Calu3 (cell line): ENCODE measurements at regions not wholly inside any gene's neighbourhood (a gene's known extent, or its start where the extent isn't known, plus 50 kb on each side); places are given as distances from the start of the nearest gene placed in this dataset.
A peak's percentile ranks its signal among the peaks of the same experiment; 100 is the strongest.

ENCODE experiments used
- BruUV-seq: library from RNA; stranded (reverse); fragments of 400-500 nt; replicated peaks from 2 replicates; lab custom pipeline; 2021; lab: Mats Ljungman, UMichigan
- CTCF ChIA-PET: fragments of 300-600 bp; sonication (Branson Sonifier 250); formaldehyde crosslinking; loops from one replicate; lab custom pipeline; 2022; ENCODE audit warnings: antibody characterized with exemption; lab: Charles Lee
- DNase-seq: peaks from one replicate; pipeline ENCODE4 v3.0.0; 2022
- H3K27ac Mint-ChIP-seq: one replicate; pipeline ENCODE4 v1.8.0; 2022; ENCODE audit warnings: mixed read lengths; ENCODE audit not compliant: unreplicated experiment
- H3K27me3 Mint-ChIP-seq: one replicate; pipeline ENCODE4 v1.8.0; 2022; ENCODE audit warnings: mixed read lengths; ENCODE audit not compliant: unreplicated experiment
- H3K36me3 Mint-ChIP-seq: one replicate; pipeline ENCODE4 v1.8.0; 2022; ENCODE audit warnings: mild to moderate bottlenecking, moderate library complexity, mixed read lengths; ENCODE audit not compliant: insufficient read depth, unreplicated experiment
- H3K4me1 Mint-ChIP-seq: one replicate; pipeline ENCODE4 v1.8.0; 2022; ENCODE audit warnings: mild to moderate bottlenecking, low read depth, mixed read lengths; ENCODE audit not compliant: unreplicated experiment
- H3K4me3 Mint-ChIP-seq: one replicate; pipeline ENCODE4 v1.8.0; 2022; ENCODE audit warnings: mild to moderate bottlenecking, low read depth, moderate library complexity, mixed read lengths; ENCODE audit not compliant: unreplicated experiment
- H3K9me3 Mint-ChIP-seq: one replicate; pipeline ENCODE4 v1.8.0; 2022; ENCODE audit warnings: low read depth, mixed read lengths; ENCODE audit not compliant: unreplicated experiment
- CTCF ChIP-seq: fragments of 200-600 bp; IDR thresholded peaks from one replicate; pipeline ENCODE4 v1.8.0; 2022; ENCODE audit warnings: antibody characterized with exemption; ENCODE audit not compliant: unreplicated experiment
- intact Hi-C: fragments of 100-400 bp; cut with micrococcal nuclease; formaldehyde crosslinking; loops from one replicate; pipeline ENCODE4 v1.10.0; 2022; ENCODE audit not compliant: unreplicated experiment

DNA sequence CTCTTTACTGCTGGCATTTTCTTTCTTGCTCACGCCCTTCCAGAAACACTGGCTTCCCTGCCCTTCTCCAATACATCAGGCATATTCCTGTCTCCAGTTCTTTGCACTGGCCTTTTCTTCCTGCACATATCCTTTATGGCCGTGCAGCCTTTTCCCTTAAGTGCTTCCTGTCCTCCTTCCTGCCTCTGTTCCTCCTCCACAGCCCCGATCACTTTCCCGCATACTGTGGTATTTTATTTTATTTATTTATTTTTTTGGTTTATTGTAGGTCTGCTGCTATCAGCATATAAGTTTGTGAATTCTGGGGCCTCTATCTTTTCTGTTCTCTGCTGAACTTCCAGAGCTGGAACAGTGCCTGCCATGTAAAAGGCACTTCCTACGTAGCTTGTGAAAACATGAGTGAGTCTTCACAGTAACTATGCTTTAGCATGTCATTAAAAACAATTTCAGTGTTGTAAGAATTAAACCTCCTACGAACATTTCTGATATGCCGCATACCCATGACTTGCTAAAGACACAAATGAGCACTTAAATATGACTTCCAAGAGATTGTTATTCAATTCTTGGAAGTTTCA, 289.1 kb downstream of the TRIB2 start:
- H3K36me3 Mint-ChIP-seq: no peaks in the 10 kb centered on the region
- intact Hi-C loops: loop anchor here (2.0 to 5.0 kb wide), 2 partner anchors 289 to 573 kb away; partner anchors contain the start of gene TRIB2
- no TSS peak for BruUV-seq
- no peaks in the 10 kb centered on the region for H3K9me3 Mint-ChIP-seq
- TF ChIP-seq CTCF: no peak
- no peaks in the 10 kb centered on the region for H3K4me1 Mint-ChIP-seq
- no peaks in the 10 kb centered on the region for H3K27me3 Mint-ChIP-seq
- CTCF ChIA-PET: no interaction called here
- H3K4me3 Mint-ChIP-seq: no peak overlapping the region
- no peak overlapping the region for H3K27ac Mint-ChIP-seq
- DNase-seq: no peak

DNA sequence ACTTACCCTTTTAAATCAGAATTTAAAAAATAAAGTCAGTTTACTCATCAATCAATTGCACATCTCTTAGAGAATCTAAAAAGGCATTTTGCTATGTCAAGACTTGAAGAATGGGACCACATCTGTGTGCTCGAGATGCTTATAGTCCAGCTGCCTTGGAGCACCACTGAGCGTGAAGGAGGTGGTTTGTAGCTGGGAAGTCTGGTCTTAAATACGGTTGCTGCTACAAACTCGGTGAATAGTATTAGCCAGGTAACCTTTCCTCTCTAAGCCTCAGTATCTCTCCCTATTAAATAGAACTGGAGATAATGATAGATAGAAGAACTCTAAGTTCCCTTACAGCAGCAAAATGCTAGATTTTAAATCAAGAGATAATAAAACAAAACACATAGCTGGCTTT, 289.7 kb downstream of the TRIB2 start:
- TF ChIP-seq CTCF: no peak
- no peaks in the 10 kb centered on the region for H3K36me3 Mint-ChIP-seq

DNA sequence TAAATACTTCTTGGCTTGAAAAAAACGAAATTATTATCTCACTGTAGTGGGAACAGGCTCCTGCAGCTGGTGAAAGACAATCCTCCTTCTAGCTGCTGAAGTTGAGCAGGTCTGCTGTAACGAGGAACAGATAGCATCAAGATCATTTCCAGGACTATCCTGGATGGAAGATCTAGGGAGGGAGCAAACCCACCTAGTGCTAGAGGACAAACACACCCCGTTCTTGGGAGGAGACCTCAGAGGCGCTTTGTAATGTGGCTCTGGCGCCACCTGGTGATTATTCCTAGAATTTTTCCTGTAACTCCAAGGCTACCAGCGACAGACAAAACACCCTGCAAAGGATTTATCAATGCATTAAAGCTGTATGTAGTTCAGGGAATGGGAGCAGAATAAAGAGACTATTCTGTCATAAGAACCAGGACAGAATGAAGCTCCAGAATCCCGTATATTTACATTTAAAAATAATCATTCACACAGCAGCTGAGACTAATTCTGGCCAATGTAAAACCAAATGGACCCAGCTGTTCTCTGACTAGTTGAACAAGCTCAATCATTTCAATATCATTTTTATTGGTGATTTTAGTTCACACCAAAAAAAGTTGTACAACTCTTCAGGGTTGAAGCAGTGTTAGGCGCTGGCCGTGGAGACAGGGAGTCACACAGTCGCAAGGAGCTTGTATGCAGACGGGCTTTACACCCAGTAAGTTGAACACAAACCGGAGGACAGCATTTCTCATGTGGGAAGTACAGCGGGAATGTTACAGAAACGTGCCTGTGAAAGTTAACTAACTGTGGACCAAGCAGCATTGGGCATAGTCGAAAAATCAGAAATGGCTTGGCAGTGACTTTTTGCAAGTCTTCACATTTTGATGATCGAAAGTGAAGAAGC, 290.3 kb downstream of the TRIB2 start:
- Mint-ChIP-seq H3K4me1 (no peaks in the 10 kb centered on the region), H3K9me3 (no peaks in the 10 kb centered on the region), H3K27ac (no peak overlapping the region), H3K27me3 (no peaks in the 10 kb centered on the region), H3K36me3 (no peaks in the 10 kb centered on the region), H3K4me3 (no peak overlapping the region)
- BruUV-seq: no TSS peak
- CTCF ChIA-PET: interaction anchor here (0.9 to 2.1 kb wide), 3 partner anchors 367 to 1178 kb away, joined by 3 to 18 read pairs (median 3); no protein-coding TSS in a partner anchor
- intact Hi-C loops: loop anchor here (1.0 to 5.0 kb wide), 3 partner anchors 290 to 1178 kb away; partner anchors contain the start of gene TRIB2
- peak; percentile 86 for TF ChIP-seq CTCF
- peak; percentile 68 for DNase-seq

More for the DNA sequence above, 289.7 kb downstream of the TRIB2 start:
- Mint-ChIP-seq H3K4me3 (no peak overlapping the region), H3K27me3 (no peaks in the 10 kb centered on the region), H3K4me1 (no peaks in the 10 kb centered on the region), H3K9me3 (no peaks in the 10 kb centered on the region), H3K27ac (no peak overlapping the region)
- CTCF ChIA-PET: interaction anchor here (1.0 to 2.1 kb wide), 2 partner anchors 366 to 1177 kb away, joined by 3 to 18 read pairs; no protein-coding TSS in a partner anchor
- intact Hi-C loops: loop anchor here (2.0 to 5.0 kb wide), 2 partner anchors 289 to 574 kb away; partner anchors contain the start of gene TRIB2
- no TSS peak for BruUV-seq
- no peak for DNase-seq

- Mint-ChIP-seq H3K27ac (no peak overlapping the region), H3K4me1 (no peaks in the 10 kb centered on the region), H3K36me3 (no peaks in the 10 kb centered on the region), H3K4me3 (no peak overlapping the region), H3K9me3 (no peaks in the 10 kb centered on the region), H3K27me3 (peaks cover under 1% of the 10 kb centered on the region)
- BruUV-seq: no TSS peak
- TF ChIP-seq CTCF: no peak
- CTCF ChIA-PET: no interaction called here
- intact Hi-C loops: loop anchor here (5.0 kb wide), 1 partner anchor 292 kb away; the partner anchor contains the start of gene TRIB2
- DNase-seq: no peak
Measured at GRCh38 chr2:13009027-13009642, 292.4 kb downstream of the TRIB2 start.
